ENCODE measurements at regions not wholly inside any gene's neighbourhood (a gene's known extent, or its start where the extent isn't known, plus 50 kb on each side); places are given as distances from the start of the nearest gene placed in this dataset.

GRCh38 chr2:52112141-52112540 is 1080.2 kb upstream of the NRXN1 start:
- WGBS (ENCODE audit: insufficient coverage, low coverage, low lambda C conversion rate, missing lambda C conversion rate), result 61% methylated on average over 3 of the region's 3 CpGs
- Histone ChIP-seq H3K4me3 (no peak overlapping the region), H3K9me3 (no peaks in the 10 kb centered on the region), H3K27ac (no peak overlapping the region), H3K36me3 (no peaks in the 10 kb centered on the region), H3K4me1 (no peaks in the 10 kb centered on the region), H3K27me3 (no peaks in the 10 kb centered on the region)
- intact Hi-C loops (cut with DNase I), result no loop called here
- DNase-seq, result no peak
- no peak for ATAC-seq
- TF ChIP-seq, protein P1, sequence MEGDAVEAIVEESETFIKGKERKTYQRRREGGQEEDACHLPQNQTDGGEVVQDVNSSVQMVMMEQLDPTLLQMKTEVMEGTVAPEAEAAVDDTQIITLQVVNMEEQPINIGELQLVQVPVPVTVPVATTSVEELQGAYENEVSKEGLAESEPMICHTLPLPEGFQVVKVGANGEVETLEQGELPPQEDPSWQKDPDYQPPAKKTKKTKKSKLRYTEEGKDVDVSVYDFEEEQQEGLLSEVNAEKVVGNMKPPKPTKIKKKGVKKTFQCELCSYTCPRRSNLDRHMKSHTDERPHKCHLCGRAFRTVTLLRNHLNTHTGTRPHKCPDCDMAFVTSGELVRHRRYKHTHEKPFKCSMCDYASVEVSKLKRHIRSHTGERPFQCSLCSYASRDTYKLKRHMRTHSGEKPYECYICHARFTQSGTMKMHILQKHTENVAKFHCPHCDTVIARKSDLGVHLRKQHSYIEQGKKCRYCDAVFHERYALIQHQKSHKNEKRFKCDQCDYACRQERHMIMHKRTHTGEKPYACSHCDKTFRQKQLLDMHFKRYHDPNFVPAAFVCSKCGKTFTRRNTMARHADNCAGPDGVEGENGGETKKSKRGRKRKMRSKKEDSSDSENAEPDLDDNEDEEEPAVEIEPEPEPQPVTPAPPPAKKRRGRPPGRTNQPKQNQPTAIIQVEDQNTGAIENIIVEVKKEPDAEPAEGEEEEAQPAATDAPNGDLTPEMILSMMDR (IDR thresholded peaks at IDR 0.05), result no peak
- no peak for TF ChIP-seq POLR2A (IDR thresholded peaks at IDR 0.05)

GRCh38 chr2:52107124-52107523 is 1075.2 kb upstream of the NRXN1 start:
- DNase-seq, result no peak
- no peak for TF ChIP-seq POLR2A (IDR thresholded peaks at IDR 0.05)
- TF ChIP-seq, protein P1 (IDR thresholded peaks at IDR 0.05), result no peak
- no peak overlapping the region for H3K27ac ChIP-seq
- WGBS (ENCODE audit: insufficient coverage, low coverage, low lambda C conversion rate, missing lambda C conversion rate), result 66% methylated on average over 6 of the region's 6 CpGs
- no peaks in the 10 kb centered on the region for H3K4me1 ChIP-seq
- no peaks in the 10 kb centered on the region for H3K27me3 ChIP-seq
- H3K36me3 ChIP-seq, result no peaks in the 10 kb centered on the region
- ATAC-seq, result no peak
- no peaks in the 10 kb centered on the region for H3K9me3 ChIP-seq
- intact Hi-C loops (cut with DNase I), result no loop called here
- no peak overlapping the region for H3K4me3 ChIP-seq

- no peak for TF ChIP-seq POLR2A (IDR thresholded peaks at IDR 0.05)
- TF ChIP-seq, protein P1 (IDR thresholded peaks at IDR 0.05), result no peak
- Histone ChIP-seq H3K27me3 (no peaks in the 10 kb centered on the region), H3K4me1 (no peaks in the 10 kb centered on the region), H3K9me3 (no peaks in the 10 kb centered on the region), H3K4me3 (no peak overlapping the region), H3K36me3 (no peaks in the 10 kb centered on the region), H3K27ac (no peak overlapping the region)
- intact Hi-C loops (cut with DNase I), result no loop called here
- DNase-seq, result no peak
- 34% methylated on average over 4 of the region's 4 CpGs for WGBS (ENCODE audit: insufficient coverage, low coverage, low lambda C conversion rate, missing lambda C conversion rate)
- ATAC-seq, result no peak
Measured at GRCh38 chr2:52097071-52097470, 1065.1 kb upstream of the NRXN1 start.

- DNase-seq, result no peak
- Histone ChIP-seq H3K36me3 (no peaks in the 10 kb centered on the region), H3K4me1 (no peaks in the 10 kb centered on the region), H3K4me3 (no peak overlapping the region), H3K9me3 (no peaks in the 10 kb centered on the region), H3K27me3 (no peaks in the 10 kb centered on the region), H3K27ac (no peak overlapping the region)
- no peak for TF ChIP-seq POLR2A (IDR thresholded peaks at IDR 0.05)
- TF ChIP-seq, protein P1 (IDR thresholded peaks at IDR 0.05), result no peak
- ATAC-seq, result no peak
- intact Hi-C loops (cut with DNase I), result no loop called here
- 50% methylated on average over 1 of the region's 1 CpG for WGBS (ENCODE audit: insufficient coverage, low coverage, low lambda C conversion rate, missing lambda C conversion rate)
Measured at GRCh38 chr2:52084759-52085158, 1052.8 kb upstream of the NRXN1 start.

GRCh38 chr2:52083214-52083613 is 1051.3 kb upstream of the NRXN1 start:
- Histone ChIP-seq H3K4me1 (no peaks in the 10 kb centered on the region), H3K4me3 (no peak overlapping the region), H3K27me3 (no peaks in the 10 kb centered on the region), H3K27ac (no peak overlapping the region), H3K36me3 (no peaks in the 10 kb centered on the region), H3K9me3 (no peaks in the 10 kb centered on the region)
- ATAC-seq (no peak), DNase-seq (no peak)
- TF ChIP-seq, protein P1 (IDR thresholded peaks at IDR 0.05), result no peak
- no peak for TF ChIP-seq POLR2A (IDR thresholded peaks at IDR 0.05)
- intact Hi-C loops (cut with DNase I), result no loop called here

All from right lobe of liver (tissue), 6 donors.